Fibroblast of skin of abdomen (primary cell): ENCODE measurements at regions not wholly inside any gene's neighbourhood (a gene's known extent, or its start where the extent isn't known, plus 50 kb on each side); places are given as distances from the start of the nearest gene placed in this dataset.
A peak's percentile ranks its signal among the peaks of the same experiment; 100 is the strongest.

ENCODE experiments used
- DNase-seq: peaks from one replicate; pipeline ENCODE4 v3.0.0-alpha.2; 2013

GRCh38 chr6:149150301-149150700 lies 167.2 kb upstream of the TAB2 start:
- no peak for DNase-seq

GRCh38 chr6:149150801-149151398 lies 166.6 kb upstream of the TAB2 start:
- no peak for DNase-seq

- DNase-seq = no peak
These were observed 165.0 kb upstream of the TAB2 start for GRCh38 chr6:149152521-149152920.

GRCh38 chr6:149153100-149153499 lies 164.4 kb upstream of the TAB2 start:
- DNase-seq = no peak

- DNase-seq = no peak
These were observed 163.8 kb upstream of the TAB2 start for GRCh38 chr6:149153693-149154092.

- no peak for DNase-seq
These were observed 163.2 kb upstream of the TAB2 start for GRCh38 chr6:149154261-149154821.

- peak; percentile 14 for DNase-seq
These were observed 160.4 kb upstream of the TAB2 start for GRCh38 chr6:149157126-149157525.

GRCh38 chr6:149158076-149158475 lies 159.4 kb upstream of the TAB2 start:
- no peak for DNase-seq

GRCh38 chr6:149160943-149161342 lies 156.6 kb upstream of the TAB2 start:
- DNase-seq = peak; percentile 14

GRCh38 chr6:149162924-149163323 lies 154.6 kb upstream of the TAB2 start:
- no peak for DNase-seq

- peak; percentile 6 for DNase-seq
These were observed 153.2 kb upstream of the TAB2 start for GRCh38 chr6:149164199-149164750.

- no peak for DNase-seq
These were observed 151.2 kb upstream of the TAB2 start for GRCh38 chr6:149166336-149166735.

GRCh38 chr6:149166747-149167146 lies 150.8 kb upstream of the TAB2 start:
- no peak for DNase-seq

- no peak for DNase-seq
These were observed 148.5 kb upstream of the TAB2 start for GRCh38 chr6:149168968-149169367.

- DNase-seq = no peak
These were observed 147.6 kb upstream of the TAB2 start for GRCh38 chr6:149169761-149170511.

GRCh38 chr6:149170564-149171452 lies 146.7 kb upstream of the TAB2 start:
- no peak for DNase-seq

- no peak for DNase-seq
These were observed 144.3 kb upstream of the TAB2 start for GRCh38 chr6:149173222-149173621.

- DNase-seq = no peak
These were observed 142.6 kb upstream of the TAB2 start for GRCh38 chr6:149174962-149175361.

GRCh38 chr6:149176971-149177667 lies 140.4 kb upstream of the TAB2 start:
- no peak for DNase-seq

GRCh38 chr6:149179431-149179830 lies 138.1 kb upstream of the TAB2 start:
- DNase-seq = no peak

GRCh38 chr6:149181304-149181703 lies 136.2 kb upstream of the TAB2 start:
- DNase-seq = no peak

GRCh38 chr6:149182262-149182661 lies 135.2 kb upstream of the TAB2 start:
- no peak for DNase-seq
